Sigmoid colon (tissue), 6 donors: ENCODE measurements at regions not wholly inside any gene's neighbourhood (a gene's known extent, or its start where the extent isn't known, plus 50 kb on each side); places are given as distances from the start of the nearest gene placed in this dataset.

ENCODE experiments used
- DNase-seq: peaks from one replicate; pipeline ENCODE4 v3.0.0-alpha.2; 2019
- H3K27ac ChIP-seq, 4 donors: fragments of 200-600 bp; sonication (generic); one replicate each; pipeline ENCODE4 v1.5.1; 2016 to 2019; ENCODE audit warnings: mild to moderate bottlenecking in 1 of 4
- H3K27me3 ChIP-seq, 3 donors: fragments of 200-600 bp; sonication (generic); one replicate each; pipeline ENCODE4 v1.5.1; 2019; ENCODE audit warnings: mild to moderate bottlenecking in 1 of 3
- H3K36me3 ChIP-seq, 4 donors: fragments of 200-600 bp; sonication (generic); one replicate each; pipeline ENCODE4 v1.5.1; 2016 to 2019
- H3K4me1 ChIP-seq, 4 donors: fragments of 200-600 bp; sonication (generic); one replicate each; pipeline ENCODE4 v1.5.1; 2017 to 2019
- H3K4me3 ChIP-seq, 4 donors: fragments of 200-600 bp; sonication (generic); one replicate each; pipeline ENCODE4 v1.5.1; 2017 to 2019; ENCODE audit warnings: mild to moderate bottlenecking in 2 of 4, moderate library complexity in 1 of 4
- H3K9me3 ChIP-seq, 4 donors: fragments of 200-600 bp in 3 of 4; sonication (generic) in 3 of 4; one replicate each; pipeline versions ENCODE4 v1.5.1 to v1.6.1; 2013 to 2019
- EP300 ChIP-seq, 4 donors: sonication (generic); formaldehyde crosslinking; IDR thresholded peaks; one replicate each; pipeline ENCODE4 v1.6.1; 2017; ENCODE audit warnings: antibody characterized with exemption in 4 of 4
- POLR2A ChIP-seq, 2 donors: fragments of 450-650 bp; IDR thresholded peaks; one replicate each; pipeline ENCODE4 v1.6.1; 2016; ENCODE audit warnings: antibody characterized with exemption in 2 of 2, mild to moderate bottlenecking in 2 of 2, moderate library complexity in 2 of 2
- POLR2AphosphoS5 ChIP-seq, 4 donors: sonication (generic); formaldehyde crosslinking; IDR thresholded peaks; one replicate each; pipeline ENCODE4 v1.6.1; 2017; ENCODE audit warnings: antibody characterized with exemption in 4 of 4
- WGBS, 2 donors: extraction: QIAGEN DNeasy Blood & Tissue Kit; methylation state at CpG; one replicate each; pipeline ENCODE4 v1.1.7; 2013; 5-methylcytosine and 5-hydroxymethylcytosine counted together
- intact Hi-C: fragments of 100-400 bp; cut with DNase I; formaldehyde crosslinking; loops from one replicate; pipeline ENCODE4 v1.15.1; 2023
- TF ChIP-seq, protein P1 (sequence below), 4 experiments: fragments of 450-650 bp in 3 of 4; fragments of 200-600 bp in 1 of 4; IDR thresholded peaks; one replicate each; pipeline ENCODE4 v1.5.1; 2016 to 2019; ENCODE audit warnings: antibody characterized with exemption in 4 of 4, mild to moderate bottlenecking in 3 of 4, moderate library complexity in 2 of 4
- donor health status: healthy with polysubstance abuse.
- donor health status: healthy.

GRCh38 chr2:116915673-116916072 is 898.8 kb upstream of the DDX18 start:
- intact Hi-C loops: no loop called here
- Histone ChIP-seq H3K36me3 (no peaks in the 10 kb centered on the region), H3K27ac (no peak overlapping the region), H3K4me3 (no peak overlapping the region), H3K27me3 (no peaks in the 10 kb centered on the region), H3K4me1 (no peaks in the 10 kb centered on the region), H3K9me3 (no peaks in the 10 kb centered on the region)
- WGBS, 2 donors: 75 to 88% methylated on average over 1 of the region's 1 CpG
- TF ChIP-seq EP300 (IDR thresholded peaks at IDR 0.05) (no peak), POLR2A (IDR thresholded peaks at IDR 0.05) (no peak), POLR2AphosphoS5 (IDR thresholded peaks at IDR 0.05) (no peak)
- TF ChIP-seq, protein P1, sequence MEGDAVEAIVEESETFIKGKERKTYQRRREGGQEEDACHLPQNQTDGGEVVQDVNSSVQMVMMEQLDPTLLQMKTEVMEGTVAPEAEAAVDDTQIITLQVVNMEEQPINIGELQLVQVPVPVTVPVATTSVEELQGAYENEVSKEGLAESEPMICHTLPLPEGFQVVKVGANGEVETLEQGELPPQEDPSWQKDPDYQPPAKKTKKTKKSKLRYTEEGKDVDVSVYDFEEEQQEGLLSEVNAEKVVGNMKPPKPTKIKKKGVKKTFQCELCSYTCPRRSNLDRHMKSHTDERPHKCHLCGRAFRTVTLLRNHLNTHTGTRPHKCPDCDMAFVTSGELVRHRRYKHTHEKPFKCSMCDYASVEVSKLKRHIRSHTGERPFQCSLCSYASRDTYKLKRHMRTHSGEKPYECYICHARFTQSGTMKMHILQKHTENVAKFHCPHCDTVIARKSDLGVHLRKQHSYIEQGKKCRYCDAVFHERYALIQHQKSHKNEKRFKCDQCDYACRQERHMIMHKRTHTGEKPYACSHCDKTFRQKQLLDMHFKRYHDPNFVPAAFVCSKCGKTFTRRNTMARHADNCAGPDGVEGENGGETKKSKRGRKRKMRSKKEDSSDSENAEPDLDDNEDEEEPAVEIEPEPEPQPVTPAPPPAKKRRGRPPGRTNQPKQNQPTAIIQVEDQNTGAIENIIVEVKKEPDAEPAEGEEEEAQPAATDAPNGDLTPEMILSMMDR (IDR thresholded peaks at IDR 0.05): no peak
- no peak for DNase-seq

GRCh38 chr2:116917196-116917595 is 897.3 kb upstream of the DDX18 start:
- Histone ChIP-seq H3K4me3 (no peak overlapping the region), H3K9me3 (no peaks in the 10 kb centered on the region), H3K36me3 (no peaks in the 10 kb centered on the region), H3K4me1 (no peaks in the 10 kb centered on the region), H3K27ac (no peak overlapping the region), H3K27me3 (no peaks in the 10 kb centered on the region)
- no peak for TF ChIP-seq EP300 (IDR thresholded peaks at IDR 0.05)
- no peak for TF ChIP-seq POLR2A (IDR thresholded peaks at IDR 0.05)
- TF ChIP-seq POLR2AphosphoS5 (IDR thresholded peaks at IDR 0.05): no peak
- TF ChIP-seq, protein P1 (IDR thresholded peaks at IDR 0.05): no peak
- intact Hi-C loops: no loop called here
- no peak for DNase-seq

DNA sequence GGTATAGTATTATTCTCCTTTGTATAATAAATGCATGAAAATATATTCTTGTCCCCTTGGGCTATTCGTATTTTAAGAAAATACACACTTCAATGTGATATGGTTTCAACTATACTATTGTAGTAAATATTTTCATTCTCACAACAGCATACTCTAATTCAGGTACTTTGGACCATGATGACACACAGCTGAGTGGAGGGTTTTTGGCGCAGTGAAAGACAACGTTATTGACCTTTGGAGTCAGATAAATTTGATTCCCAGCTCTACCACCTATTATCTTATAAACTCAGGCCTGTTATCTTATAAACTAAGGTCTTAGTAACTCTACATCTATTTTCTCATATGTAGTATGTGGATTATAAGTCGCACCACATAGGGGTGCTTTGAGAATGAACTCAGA is 895.9 kb upstream of the DDX18 start:
- H3K4me1 ChIP-seq: no peaks in the 10 kb centered on the region
- no peaks in the 10 kb centered on the region for H3K36me3 ChIP-seq
- no peaks in the 10 kb centered on the region for H3K27me3 ChIP-seq
- no peak overlapping the region for H3K4me3 ChIP-seq
- intact Hi-C loops: no loop called here
- TF ChIP-seq EP300 (IDR thresholded peaks at IDR 0.05) (no peak), POLR2A (IDR thresholded peaks at IDR 0.05) (no peak), POLR2AphosphoS5 (IDR thresholded peaks at IDR 0.05) (no peak)
- TF ChIP-seq, protein P1 (IDR thresholded peaks at IDR 0.05): no peak
- no peaks in the 10 kb centered on the region for H3K9me3 ChIP-seq
- H3K27ac ChIP-seq: no peak overlapping the region
- DNase-seq: no peak
- whole genome bisulfite sequencing, 2 donors: 62 to 85% methylated on average over 4 of the region's 4 CpGs

DNA sequence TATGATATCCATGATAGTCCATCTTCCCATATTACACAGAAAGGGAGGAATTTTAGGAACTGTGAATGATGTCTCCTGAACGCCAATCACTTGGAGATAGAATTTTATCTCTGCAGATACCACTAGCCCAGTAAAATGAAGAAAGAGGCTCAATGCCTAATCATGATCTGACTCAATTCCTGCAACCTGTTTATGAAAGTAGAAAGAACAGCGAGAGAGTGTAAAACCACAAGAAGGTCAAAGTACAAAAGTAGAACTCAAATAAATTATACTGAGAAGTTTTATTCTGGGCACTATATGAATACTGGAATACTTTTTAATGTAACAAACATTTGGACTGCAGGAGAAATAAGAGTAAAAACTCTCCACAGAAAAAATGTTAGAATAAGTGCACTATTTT is 892.1 kb upstream of the DDX18 start:
- TF ChIP-seq POLR2A (IDR thresholded peaks at IDR 0.05) (no peak), EP300 (IDR thresholded peaks at IDR 0.05) (no peak), POLR2AphosphoS5 (IDR thresholded peaks at IDR 0.05) (no peak)
- TF ChIP-seq, protein P1 (IDR thresholded peaks at IDR 0.05): no peak
- no peak overlapping the region for H3K27ac ChIP-seq
- H3K9me3 ChIP-seq: no peaks in the 10 kb centered on the region
- H3K27me3 ChIP-seq: no peaks in the 10 kb centered on the region
- intact Hi-C loops: no loop called here
- 10 to 55% methylated on average over 2 of the region's 2 CpGs for WGBS, 2 donors
- H3K36me3 ChIP-seq: no peaks in the 10 kb centered on the region
- DNase-seq: no peak
- no peak overlapping the region for H3K4me3 ChIP-seq
- H3K4me1 ChIP-seq: no peaks in the 10 kb centered on the region

GRCh38 chr2:116924509-116924908 is 890.0 kb upstream of the DDX18 start:
- Histone ChIP-seq H3K4me3 (no peak overlapping the region), H3K9me3 (no peaks in the 10 kb centered on the region), H3K36me3 (no peaks in the 10 kb centered on the region), H3K4me1 (no peaks in the 10 kb centered on the region), H3K27me3 (no peaks in the 10 kb centered on the region), H3K27ac (no peak overlapping the region)
- TF ChIP-seq POLR2AphosphoS5 (IDR thresholded peaks at IDR 0.05) (no peak), EP300 (IDR thresholded peaks at IDR 0.05) (no peak), POLR2A (IDR thresholded peaks at IDR 0.05) (no peak)
- TF ChIP-seq, protein P1 (IDR thresholded peaks at IDR 0.05): no peak
- intact Hi-C loops: no loop called here
- no peak for DNase-seq
